ENCODE measurements at regions not wholly inside any gene's neighbourhood (a gene's known extent, or its start where the extent isn't known, plus 50 kb on each side); places are given as distances from the start of the nearest gene placed in this dataset.

DNA sequence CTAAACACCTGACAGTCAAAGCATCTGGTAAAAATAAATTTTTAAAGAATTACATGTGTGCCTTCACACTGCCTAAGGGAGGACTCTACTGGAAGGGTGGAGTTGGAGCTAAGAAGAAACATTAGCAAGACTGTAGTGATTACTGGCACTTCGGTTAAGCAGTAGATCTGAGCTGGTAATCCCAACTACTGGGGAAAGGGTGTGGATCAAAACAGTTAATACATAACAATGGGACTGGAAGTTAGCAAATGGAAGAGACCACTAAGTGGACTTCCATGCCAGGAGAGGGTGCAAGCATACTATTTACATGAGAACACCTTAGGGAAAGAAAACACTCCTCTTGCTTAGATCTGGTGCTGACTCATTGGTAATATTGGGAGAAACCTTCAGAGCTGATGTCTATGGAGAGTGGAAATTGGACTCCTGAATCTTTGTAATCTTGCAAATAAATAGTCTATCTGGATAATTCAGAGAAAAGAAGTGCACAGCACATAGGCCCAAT lies 519.6 kb upstream of the LINC00305 start:
- TF ChIP-seq, protein P1, sequence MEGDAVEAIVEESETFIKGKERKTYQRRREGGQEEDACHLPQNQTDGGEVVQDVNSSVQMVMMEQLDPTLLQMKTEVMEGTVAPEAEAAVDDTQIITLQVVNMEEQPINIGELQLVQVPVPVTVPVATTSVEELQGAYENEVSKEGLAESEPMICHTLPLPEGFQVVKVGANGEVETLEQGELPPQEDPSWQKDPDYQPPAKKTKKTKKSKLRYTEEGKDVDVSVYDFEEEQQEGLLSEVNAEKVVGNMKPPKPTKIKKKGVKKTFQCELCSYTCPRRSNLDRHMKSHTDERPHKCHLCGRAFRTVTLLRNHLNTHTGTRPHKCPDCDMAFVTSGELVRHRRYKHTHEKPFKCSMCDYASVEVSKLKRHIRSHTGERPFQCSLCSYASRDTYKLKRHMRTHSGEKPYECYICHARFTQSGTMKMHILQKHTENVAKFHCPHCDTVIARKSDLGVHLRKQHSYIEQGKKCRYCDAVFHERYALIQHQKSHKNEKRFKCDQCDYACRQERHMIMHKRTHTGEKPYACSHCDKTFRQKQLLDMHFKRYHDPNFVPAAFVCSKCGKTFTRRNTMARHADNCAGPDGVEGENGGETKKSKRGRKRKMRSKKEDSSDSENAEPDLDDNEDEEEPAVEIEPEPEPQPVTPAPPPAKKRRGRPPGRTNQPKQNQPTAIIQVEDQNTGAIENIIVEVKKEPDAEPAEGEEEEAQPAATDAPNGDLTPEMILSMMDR (IDR thresholded peaks at IDR 0.05; ENCODE audit: insufficient read depth, low read length, poor library complexity, severe bottlenecking), result no peak
- TF ChIP-seq EZH2phosphoT487 (conservative IDR thresholded peaks at IDR 0.05; ENCODE audit: low read length), result no peak

All from SU-DHL-6 (cell line).